Activated naive CD4-positive, alpha-beta T cell (primary cell): ENCODE measurements at regions not wholly inside any gene's neighbourhood (a gene's known extent, or its start where the extent isn't known, plus 50 kb on each side); places are given as distances from the start of the nearest gene placed in this dataset.

Source experiments
- DNase-seq, 4 experiments: peaks; one replicate each; lab custom pipeline; 2025; lab: John Stamatoyannopoulos, UW

GRCh38 chrX:10047631-10048030 lies 80.5 kb downstream of the CLDN34 start:
- no peak for DNase-seq

GRCh38 chrX:10048076-10048475 lies 80.9 kb downstream of the CLDN34 start:
- no peak for DNase-seq

DNA sequence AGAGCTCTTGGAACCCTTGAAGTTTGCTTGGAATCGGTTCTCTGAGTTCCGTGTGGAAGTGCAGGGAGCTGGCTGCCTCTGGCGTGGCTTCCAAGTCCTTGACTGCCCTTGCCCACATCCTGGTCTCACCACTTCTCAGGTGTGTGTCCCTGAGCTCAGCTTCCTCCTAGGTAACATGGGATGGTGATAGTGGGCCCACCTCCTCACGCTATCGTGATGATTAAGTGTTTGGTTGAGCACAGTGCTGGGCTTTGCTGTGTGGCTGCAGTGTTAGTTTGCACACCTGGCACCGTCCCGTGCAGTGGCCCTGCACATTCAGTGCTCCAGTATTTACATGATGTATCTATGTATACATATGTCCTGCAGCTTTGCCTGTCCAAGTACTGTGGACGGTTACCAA lies 81.5 kb downstream of the CLDN34 start:
- DNase-seq, result no peak

- DNase-seq, result no peak
Measured at GRCh38 chrX:10049236-10049635, 82.1 kb downstream of the CLDN34 start.

DNA sequence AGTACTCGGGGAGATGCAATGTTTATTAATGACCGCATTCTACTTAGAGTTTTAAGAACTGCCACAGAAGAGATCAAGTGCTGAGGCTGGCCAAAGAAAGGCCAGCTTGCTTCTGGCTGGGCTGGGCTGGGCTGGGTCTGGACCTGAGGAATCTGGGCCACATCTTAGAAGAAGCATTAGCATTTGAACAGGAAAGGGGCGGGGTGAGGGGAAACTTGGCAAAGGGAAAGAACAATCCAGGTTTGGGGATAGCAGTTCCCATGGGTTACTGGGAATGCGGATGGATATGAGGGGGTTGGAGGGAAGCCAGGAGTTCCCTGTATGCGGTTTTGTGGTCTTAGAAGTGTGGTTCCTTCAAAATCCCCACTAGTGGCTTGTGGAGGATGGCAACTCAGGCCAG lies 83.3 kb downstream of the CLDN34 start:
- no peak for DNase-seq

DNA sequence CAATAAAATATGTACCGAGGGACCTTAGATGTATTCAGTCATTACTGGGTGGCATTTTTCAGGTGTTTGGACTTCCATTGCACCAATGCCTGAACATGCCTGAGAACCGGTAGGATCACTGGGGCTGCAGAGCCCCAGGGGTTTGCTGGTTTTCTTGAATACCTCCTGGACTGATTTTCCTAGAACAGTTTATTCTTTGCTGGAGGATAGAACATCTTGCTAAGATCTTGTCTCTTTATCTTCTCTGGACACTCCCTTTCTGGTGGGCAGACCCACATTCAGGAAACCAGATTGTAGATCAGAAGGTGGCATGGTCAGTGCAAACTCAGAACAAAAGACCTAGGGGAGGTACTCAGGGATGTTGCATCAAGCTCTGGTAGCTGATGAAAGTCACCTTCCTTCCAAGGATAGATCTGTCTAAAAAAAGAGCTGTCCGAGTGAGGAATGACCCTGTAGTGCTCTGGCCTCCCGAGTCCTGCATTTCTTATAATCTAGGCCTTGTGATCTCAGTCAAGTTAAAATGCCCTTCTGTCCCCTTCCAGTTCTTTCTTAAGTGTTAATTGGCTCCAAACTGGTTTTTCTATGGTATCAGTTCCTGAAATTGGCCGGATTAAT lies 84.8 kb downstream of the CLDN34 start:
- no peak for DNase-seq

- no peak for DNase-seq
Measured at GRCh38 chrX:10052906-10053625, 85.9 kb downstream of the CLDN34 start.

DNA sequence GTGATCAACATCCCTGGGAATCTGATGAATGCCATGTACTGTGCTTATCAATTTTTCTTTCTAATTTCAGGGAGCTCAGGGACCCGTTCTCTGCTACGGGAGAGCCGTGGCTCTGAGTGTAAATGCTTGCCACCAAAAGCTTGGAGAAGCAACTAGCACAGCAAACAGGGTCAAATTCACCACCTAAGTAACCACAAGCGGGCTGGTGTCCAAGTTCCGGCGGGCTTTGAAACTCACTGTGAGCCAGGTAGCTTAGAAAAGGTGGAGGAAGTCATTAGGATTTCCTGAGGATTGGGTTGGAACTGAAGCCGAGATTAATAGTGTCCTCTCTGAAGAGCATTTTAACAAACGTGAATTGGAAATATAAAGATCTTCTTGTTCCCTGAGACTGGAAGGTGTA lies 87.2 kb downstream of the CLDN34 start:
- no peak for DNase-seq

- DNase-seq, result no peak
Measured at GRCh38 chrX:10055430-10055829, 88.3 kb downstream of the CLDN34 start.

GRCh38 chrX:10062352-10062751 lies 94.4 kb upstream of the CLCN4 start:
- no peak for DNase-seq

GRCh38 chrX:10062980-10063379 lies 93.8 kb upstream of the CLCN4 start:
- no peak for DNase-seq

DNA sequence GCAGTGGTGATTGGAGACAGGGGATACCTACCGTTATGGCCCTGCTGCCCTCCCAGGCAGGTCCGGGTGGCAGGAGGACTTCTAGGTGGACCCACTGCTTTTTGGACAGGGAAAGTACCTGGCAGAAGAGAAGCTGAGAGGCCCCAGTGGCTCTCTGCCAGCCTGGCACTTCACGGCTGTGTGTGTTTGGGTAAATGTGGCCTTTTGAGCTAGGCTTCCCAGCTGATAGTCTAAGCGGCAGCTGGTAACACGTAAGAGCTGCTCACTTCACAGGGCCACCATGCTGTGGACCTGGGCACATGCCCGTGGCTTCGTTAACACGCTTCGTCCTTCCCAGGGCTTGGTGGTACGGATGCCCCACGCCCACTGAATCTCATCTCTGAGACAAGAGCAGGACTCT lies 92.0 kb upstream of the CLCN4 start:
- no peak for DNase-seq

- DNase-seq, result no peak
Measured at GRCh38 chrX:10070714-10071436, 85.9 kb upstream of the CLCN4 start.

DNA sequence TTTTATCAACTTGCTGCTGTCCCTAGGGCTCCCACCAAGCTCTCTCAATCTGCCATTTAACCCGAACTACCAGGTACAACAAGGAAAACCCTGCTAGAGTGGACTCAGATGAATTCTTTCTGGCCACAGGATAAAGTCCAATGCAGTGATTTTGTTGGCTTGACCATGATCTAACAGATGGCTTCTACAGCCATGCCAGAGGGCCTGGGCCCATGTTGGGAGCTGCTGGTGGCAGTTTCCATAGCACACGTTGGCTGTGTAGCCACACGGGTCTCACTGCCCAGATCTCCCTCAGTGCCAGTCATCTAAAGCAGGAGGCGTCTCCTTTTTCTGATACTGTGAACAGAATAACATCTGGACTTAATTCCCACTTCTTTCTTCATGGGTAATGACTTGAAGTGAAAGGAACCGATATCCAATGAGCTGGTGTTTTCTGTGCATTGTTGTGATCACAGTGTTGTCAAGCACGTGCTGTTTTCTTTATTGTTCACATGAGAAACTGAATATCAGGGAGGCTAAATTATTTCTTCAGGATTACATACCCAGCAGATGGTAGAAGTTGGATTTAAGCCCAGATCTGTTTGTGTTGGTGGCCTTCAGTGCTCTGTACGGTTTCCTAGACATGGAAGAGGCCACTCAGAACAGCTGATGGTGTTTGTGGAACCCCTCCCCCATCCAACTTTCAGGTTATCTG lies 85.2 kb upstream of the CLCN4 start:
- no peak for DNase-seq

DNA sequence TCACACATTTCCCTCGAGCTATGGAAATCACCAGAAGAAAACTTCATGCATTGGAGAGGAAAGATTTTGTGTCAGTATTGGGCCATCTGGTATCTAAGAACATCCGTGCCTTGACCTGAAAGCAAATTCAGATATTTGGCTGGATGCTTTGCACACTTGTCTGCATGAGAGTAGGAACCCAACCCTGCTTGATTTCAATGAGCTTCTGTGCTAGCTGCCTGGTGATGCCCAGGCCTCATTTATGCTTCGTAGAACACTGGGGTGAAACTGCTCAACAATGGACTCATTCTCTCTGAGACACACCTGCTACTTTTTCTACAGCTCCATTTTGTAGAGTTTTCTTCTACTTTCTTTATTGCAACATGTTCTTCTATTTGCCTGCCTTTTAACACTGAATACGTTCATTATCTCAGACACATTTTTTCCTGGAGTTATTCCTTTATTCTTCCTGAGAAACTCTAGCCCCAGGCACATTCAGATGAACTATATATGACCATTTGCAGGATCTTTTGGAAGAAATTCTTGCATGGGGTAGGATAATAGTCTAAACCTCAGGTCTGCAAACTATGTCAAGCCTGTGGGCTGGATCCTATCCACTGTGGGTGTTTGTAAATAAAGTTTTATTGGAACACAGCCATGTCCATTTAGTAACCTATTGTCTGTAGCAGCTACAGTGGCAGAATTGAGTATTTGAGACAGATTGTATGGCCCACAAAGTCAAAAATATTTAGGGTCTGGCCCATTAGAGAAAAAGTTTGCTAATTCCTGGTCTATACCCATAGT lies 83.8 kb upstream of the CLCN4 start:
- no peak for DNase-seq

GRCh38 chrX:10073671-10074070 lies 83.1 kb upstream of the CLCN4 start:
- no peak for DNase-seq

DNA sequence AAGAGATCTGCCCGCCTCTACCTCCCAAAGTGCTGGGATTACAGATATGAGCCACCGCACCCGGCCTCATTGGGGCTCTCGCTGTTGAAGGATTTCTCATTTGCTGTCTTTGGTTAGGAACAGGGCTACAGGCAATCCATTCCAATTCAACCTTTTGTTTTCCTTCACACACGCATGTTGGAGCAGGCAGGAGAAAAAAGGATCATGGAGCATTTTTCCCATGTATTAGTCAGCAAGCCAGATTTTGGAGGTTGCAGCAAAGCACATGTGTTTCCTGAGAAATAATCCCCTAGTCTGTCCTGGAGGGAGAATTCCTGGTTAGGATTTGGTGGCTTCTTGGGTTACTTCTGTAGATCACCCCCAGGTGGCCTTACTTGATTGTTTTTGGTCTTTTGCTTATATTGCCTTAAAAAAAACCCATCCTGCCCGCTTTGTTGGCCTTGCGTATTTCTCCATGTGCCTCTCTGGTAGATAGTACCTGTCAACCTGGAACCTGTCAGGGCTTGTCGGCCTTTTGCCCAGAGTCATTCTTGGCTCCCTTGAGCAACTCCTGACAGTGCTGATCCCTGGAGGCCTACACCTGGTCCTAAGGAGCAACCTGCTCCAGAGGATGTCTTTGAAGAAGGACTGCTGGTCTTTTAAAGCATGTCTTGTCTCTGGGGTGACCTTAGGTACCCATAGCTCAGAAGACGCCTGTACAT lies 82.4 kb upstream of the CLCN4 start:
- DNase-seq, result no peak

DNA sequence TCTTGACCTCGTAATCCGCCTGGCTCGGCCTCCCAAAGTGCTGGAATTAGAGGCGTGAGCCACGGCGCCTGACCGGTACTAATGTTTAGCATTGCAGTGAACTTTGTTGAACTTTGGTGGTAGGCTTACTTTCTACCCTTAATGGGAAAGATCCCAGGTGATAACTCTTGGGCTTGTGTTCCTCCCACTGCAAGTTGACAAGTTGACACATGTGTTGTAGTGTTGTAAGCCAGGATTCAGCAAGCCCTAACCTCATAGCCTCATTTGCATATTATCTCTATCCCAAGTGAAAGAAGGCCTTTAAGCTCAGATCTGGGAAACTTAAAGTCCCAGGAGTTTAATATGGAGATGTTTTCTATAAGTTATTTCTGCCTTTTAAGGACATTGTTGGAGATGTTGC lies 80.0 kb upstream of the CLCN4 start:
- DNase-seq, result no peak

GRCh38 chrX:10077425-10078188 lies 79.2 kb upstream of the CLCN4 start:
- peak in 1 of 4 experiments; percentile 1 for DNase-seq

DNA sequence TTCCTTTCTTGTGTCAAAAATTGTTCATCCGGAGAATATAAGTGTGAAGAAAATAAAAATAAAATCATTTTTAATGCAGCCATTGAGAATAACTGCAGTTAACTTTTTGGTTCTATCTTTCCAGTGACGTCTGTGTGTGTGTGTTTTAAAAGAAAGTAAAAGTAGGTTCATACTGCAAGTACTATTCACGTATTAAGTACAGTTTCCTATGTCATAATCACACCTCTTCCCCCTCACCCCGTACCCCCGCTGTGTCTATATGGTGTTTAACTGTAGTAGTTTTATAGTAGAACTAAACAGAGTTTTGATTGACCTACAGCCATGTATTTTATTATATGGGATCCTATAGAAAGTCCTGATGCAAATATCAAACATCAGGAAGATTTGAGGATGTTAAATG lies 78.5 kb upstream of the CLCN4 start:
- DNase-seq, result no peak

GRCh38 chrX:10079231-10079630 lies 77.5 kb upstream of the CLCN4 start:
- no peak for DNase-seq
